HEK293 (cell line): ENCODE measurements at regions not wholly inside any gene's neighbourhood (a gene's known extent, or its start where the extent isn't known, plus 50 kb on each side); places are given as distances from the start of the nearest gene placed in this dataset.

ENCODE experiments used
- CTCF ChIA-PET: fragments of 350-600 bp; formaldehyde crosslinking; extraction: SDS; loops from one replicate; lab custom pipeline; 2021; ENCODE audit warnings: antibody characterized with exemption; lab: Yijun Ruan, JAX
- POLR2A ChIA-PET: fragments of 300-600 bp; formaldehyde crosslinking; extraction: SDS; loops from one replicate; lab custom pipeline; 2020; ENCODE audit warnings: antibody characterized with exemption, inconsistent platforms; lab: Yijun Ruan, JAX
- H3K27ac ChIP-seq: fragments of 200-500 bp; sonication (Bioruptor generic); 2 replicates; pipeline ENCODE4 v1.5.1; 2014; ENCODE audit warnings: low read depth, low read length, control low read depth, inconsistent platforms; ENCODE audit errors: extremely low read depth
- H3K36me3 ChIP-seq, 2 experiments: fragments of 200-500 bp in 1 of 2; sonication (Bioruptor generic) in 1 of 2; 1 replicate in 1 of 2; 2 replicates in 1 of 2; pipeline ENCODE4 v1.5.1; 2014 to 2017; ENCODE audit warnings: inconsistent platforms in 2 of 2, low read length in 2 of 2; ENCODE audit not compliant: control insufficient read depth in 2 of 2, insufficient read depth in 1 of 2
- H3K4me1 ChIP-seq: fragments of 200-500 bp; sonication (Bioruptor generic); 2 replicates; pipeline ENCODE4 v1.5.1; 2014; ENCODE audit warnings: mild to moderate bottlenecking, low read length, inconsistent platforms; ENCODE audit not compliant: control insufficient read depth, insufficient read depth
- H3K4me3 ChIP-seq: 2 replicates; pipeline ENCODE4 v1.5.1; 2011; ENCODE audit warnings: low read depth, mild to moderate bottlenecking, control low read depth, low read length, moderate library complexity
- H3K9me3 ChIP-seq: fragments of 200-500 bp; sonication (Bioruptor generic); 2 replicates; pipeline ENCODE4 v1.5.1; 2014; ENCODE audit warnings: low read depth, low read length, inconsistent platforms; ENCODE audit not compliant: control insufficient read depth, insufficient read depth
- KLF10 ChIP-seq: fragments of 450-650 bp; IDR thresholded peaks from 2 replicates; pipeline ENCODE4 v1.5.1; 2018; ENCODE audit warnings: missing biosample characterization, mild to moderate bottlenecking, missing genetic modification characterization
- MEIS1 ChIP-seq: sonication (generic); formaldehyde crosslinking; IDR thresholded peaks from 2 replicates; pipeline ENCODE4 v1.8.1; 2022; ENCODE audit warnings: missing genetic modification reagents, mild to moderate bottlenecking, borderline replicate concordance
- SP2 ChIP-seq: fragments of 450-650 bp; formaldehyde crosslinking; IDR thresholded peaks from 2 replicates; pipeline ENCODE4 v1.5.1; 2016; ENCODE audit warnings: missing biosample characterization, missing genetic modification characterization
- ZNF132 ChIP-seq: fragments of 450-650 bp; formaldehyde crosslinking; IDR thresholded peaks from 2 replicates; pipeline ENCODE4 v1.5.1; 2017; ENCODE audit warnings: missing biosample characterization, missing genetic modification characterization, borderline replicate concordance
- ZNF138 ChIP-seq: fragments of 450-650 bp; formaldehyde crosslinking; IDR thresholded peaks from 2 replicates; pipeline ENCODE4 v1.5.1; 2016; ENCODE audit warnings: missing biosample characterization, missing genetic modification characterization, borderline replicate concordance
- ZNF362 ChIP-seq: fragments of 450-650 bp; formaldehyde crosslinking; IDR thresholded peaks from 2 replicates; pipeline ENCODE4 v1.5.1; 2016; ENCODE audit warnings: missing biosample characterization, missing genetic modification characterization
- ZNF366 ChIP-seq: fragments of 450-650 bp; formaldehyde crosslinking; conservative IDR thresholded peaks from 2 replicates; pipeline ENCODE4 v1.5.1; 2016; ENCODE audit warnings: missing biosample characterization, missing genetic modification characterization
- ZNF48 ChIP-seq: fragments of 450-650 bp; formaldehyde crosslinking; IDR thresholded peaks from 2 replicates; pipeline ENCODE4 v1.5.1; 2016; ENCODE audit warnings: missing biosample characterization, missing genetic modification characterization
- ZNF623 ChIP-seq: fragments of 450-650 bp; formaldehyde crosslinking; IDR thresholded peaks from 2 replicates; pipeline ENCODE4 v1.5.1; 2016; ENCODE audit warnings: missing biosample characterization, missing genetic modification characterization
- ZNF626 ChIP-seq: fragments of 450-650 bp; sonication (Bioruptor Pico); formaldehyde crosslinking; IDR thresholded peaks from 2 replicates; pipeline ENCODE4 v1.5.1; 2018; ENCODE audit warnings: missing biosample characterization, missing genetic modification characterization, inconsistent platforms
- ZNF692 ChIP-seq: fragments of 450-650 bp; formaldehyde crosslinking; IDR thresholded peaks from 2 replicates; pipeline ENCODE4 v1.5.1; 2016; ENCODE audit warnings: missing biosample characterization, missing genetic modification characterization
- ZNF76 ChIP-seq: fragments of 450-650 bp; formaldehyde crosslinking; IDR thresholded peaks from 2 replicates; pipeline ENCODE4; 2016; ENCODE audit warnings: low read depth, missing biosample characterization, missing genetic modification characterization, borderline replicate concordance
- ZNF791 ChIP-seq: fragments of 450-650 bp; formaldehyde crosslinking; IDR thresholded peaks from 2 replicates; pipeline ENCODE4 v1.5.1; 2016; ENCODE audit warnings: missing biosample characterization, missing genetic modification characterization
- TF ChIP-seq, protein P1 (sequence below): fragments of 450-650 bp; IDR thresholded peaks from 2 replicates; pipeline ENCODE4 v1.5.1; 2018; ENCODE audit warnings: missing biosample characterization, mild to moderate bottlenecking, missing genetic modification characterization
- TF ChIP-seq, protein P2 (sequence below): fragments of 450-650 bp; formaldehyde crosslinking; conservative IDR thresholded peaks from 2 replicates; pipeline ENCODE4 v1.5.1; 2016; ENCODE audit warnings: low read depth, missing biosample characterization, missing genetic modification characterization
- TF ChIP-seq, protein P3 (sequence below): fragments of 450-650 bp; formaldehyde crosslinking; IDR thresholded peaks from 2 replicates; pipeline ENCODE4 v1.5.1; 2017; ENCODE audit warnings: missing biosample characterization, missing genetic modification characterization

GRCh38 chr9:40914772-40915659 is 213.5 kb downstream of the FOXD4L6 start:
- CTCF ChIA-PET = no interaction called here
- POLR2A ChIA-PET = no interaction called here
- Histone ChIP-seq H3K36me3 (no peaks in the 10 kb centered on the region), H3K27ac (no peak overlapping the region), H3K4me3 (no peak overlapping the region), H3K9me3 (no peaks in the 10 kb centered on the region), H3K4me1 (no peaks in the 10 kb centered on the region)
- TF ChIP-seq, protein P1, sequence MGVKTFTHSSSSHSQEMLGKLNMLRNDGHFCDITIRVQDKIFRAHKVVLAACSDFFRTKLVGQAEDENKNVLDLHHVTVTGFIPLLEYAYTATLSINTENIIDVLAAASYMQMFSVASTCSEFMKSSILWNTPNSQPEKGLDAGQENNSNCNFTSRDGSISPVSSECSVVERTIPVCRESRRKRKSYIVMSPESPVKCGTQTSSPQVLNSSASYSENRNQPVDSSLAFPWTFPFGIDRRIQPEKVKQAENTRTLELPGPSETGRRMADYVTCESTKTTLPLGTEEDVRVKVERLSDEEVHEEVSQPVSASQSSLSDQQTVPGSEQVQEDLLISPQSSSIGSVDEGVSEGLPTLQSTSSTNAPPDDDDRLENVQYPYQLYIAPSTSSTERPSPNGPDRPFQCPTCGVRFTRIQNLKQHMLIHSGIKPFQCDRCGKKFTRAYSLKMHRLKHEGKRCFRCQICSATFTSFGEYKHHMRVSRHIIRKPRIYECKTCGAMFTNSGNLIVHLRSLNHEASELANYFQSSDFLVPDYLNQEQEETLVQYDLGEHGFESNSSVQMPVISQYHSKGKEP = no peak
- TF ChIP-seq MEIS1 (CRISPR knock-in tag) = no peak
- no peak for TF ChIP-seq ZNF132 (tag by site-specific recombination)
- TF ChIP-seq ZNF362 (tag by site-specific recombination) = no peak
- no peak for TF ChIP-seq ZNF791 (tag by site-specific recombination)
- TF ChIP-seq ZNF366 (tag by site-specific recombination) = no peak
- no peak for TF ChIP-seq ZNF76
- TF ChIP-seq ZNF623 (tag by site-specific recombination) = no peak
- TF ChIP-seq ZNF138 (tag by site-specific recombination) = no peak
- TF ChIP-seq, protein P2, sequence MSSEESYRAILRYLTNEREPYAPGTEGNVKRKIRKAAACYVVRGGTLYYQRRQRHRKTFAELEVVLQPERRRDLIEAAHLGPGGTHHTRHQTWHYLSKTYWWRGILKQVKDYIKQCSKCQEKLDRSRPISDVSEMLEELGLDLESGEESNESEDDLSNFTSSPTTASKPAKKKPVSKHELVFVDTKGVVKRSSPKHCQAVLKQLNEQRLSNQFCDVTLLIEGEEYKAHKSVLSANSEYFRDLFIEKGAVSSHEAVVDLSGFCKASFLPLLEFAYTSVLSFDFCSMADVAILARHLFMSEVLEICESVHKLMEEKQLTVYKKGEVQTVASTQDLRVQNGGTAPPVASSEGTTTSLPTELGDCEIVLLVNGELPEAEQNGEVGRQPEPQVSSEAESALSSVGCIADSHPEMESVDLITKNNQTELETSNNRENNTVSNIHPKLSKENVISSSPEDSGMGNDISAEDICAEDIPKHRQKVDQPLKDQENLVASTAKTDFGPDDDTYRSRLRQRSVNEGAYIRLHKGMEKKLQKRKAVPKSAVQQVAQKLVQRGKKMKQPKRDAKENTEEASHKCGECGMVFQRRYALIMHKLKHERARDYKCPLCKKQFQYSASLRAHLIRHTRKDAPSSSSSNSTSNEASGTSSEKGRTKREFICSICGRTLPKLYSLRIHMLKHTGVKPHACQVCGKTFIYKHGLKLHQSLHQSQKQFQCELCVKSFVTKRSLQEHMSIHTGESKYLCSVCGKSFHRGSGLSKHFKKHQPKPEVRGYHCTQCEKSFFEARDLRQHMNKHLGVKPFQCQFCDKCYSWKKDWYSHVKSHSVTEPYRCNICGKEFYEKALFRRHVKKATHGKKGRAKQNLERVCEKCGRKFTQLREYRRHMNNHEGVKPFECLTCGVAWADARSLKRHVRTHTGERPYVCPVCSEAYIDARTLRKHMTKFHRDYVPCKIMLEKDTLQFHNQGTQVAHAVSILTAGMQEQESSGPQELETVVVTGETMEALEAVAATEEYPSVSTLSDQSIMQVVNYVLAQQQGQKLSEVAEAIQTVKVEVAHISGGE = no peak
- TF ChIP-seq KLF10 (tag by site-specific recombination) = no peak
- TF ChIP-seq ZNF692 (tag by site-specific recombination) = no peak
- TF ChIP-seq, protein P3, sequence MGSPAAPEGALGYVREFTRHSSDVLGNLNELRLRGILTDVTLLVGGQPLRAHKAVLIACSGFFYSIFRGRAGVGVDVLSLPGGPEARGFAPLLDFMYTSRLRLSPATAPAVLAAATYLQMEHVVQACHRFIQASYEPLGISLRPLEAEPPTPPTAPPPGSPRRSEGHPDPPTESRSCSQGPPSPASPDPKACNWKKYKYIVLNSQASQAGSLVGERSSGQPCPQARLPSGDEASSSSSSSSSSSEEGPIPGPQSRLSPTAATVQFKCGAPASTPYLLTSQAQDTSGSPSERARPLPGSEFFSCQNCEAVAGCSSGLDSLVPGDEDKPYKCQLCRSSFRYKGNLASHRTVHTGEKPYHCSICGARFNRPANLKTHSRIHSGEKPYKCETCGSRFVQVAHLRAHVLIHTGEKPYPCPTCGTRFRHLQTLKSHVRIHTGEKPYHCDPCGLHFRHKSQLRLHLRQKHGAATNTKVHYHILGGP (tag by site-specific recombination) = no peak
- no peak for TF ChIP-seq ZNF626 (tag by site-specific recombination)
- TF ChIP-seq SP2 (tag by site-specific recombination) = no peak
- TF ChIP-seq ZNF48 = no peak
